GM12878 (cell line): ENCODE measurements at regions not wholly inside any gene's neighbourhood (a gene's known extent, or its start where the extent isn't known, plus 50 kb on each side); places are given as distances from the start of the nearest gene placed in this dataset.

Experiments used
- ATAC-seq: fragments of 200-7000 bp; cut with Tn5 transposase; 3 replicates; pipeline ENCODE4 v1.9.1; 2020; ENCODE audit warnings: mild to moderate bottlenecking, moderate library complexity
- BruUV-seq: library from RNA; stranded (reverse); fragments of 400-500 nt; replicated peaks from 2 replicates; lab custom pipeline; 2021; lab: Mats Ljungman, UMichigan
- CTCF ChIA-PET: fragments of 300-600 bp; sonication (Branson Sonifier 250); formaldehyde crosslinking; extraction: SDS; loops from one replicate; lab custom pipeline; 2021; ENCODE audit warnings: inconsistent platforms; lab: Yijun Ruan, JAX
- POLR2A ChIA-PET: fragments of 350-600 bp; formaldehyde crosslinking; extraction: SDS; loops from one replicate; lab custom pipeline; 2021; ENCODE audit warnings: inconsistent platforms; lab: Charles Lee
- RAD21 ChIA-PET: fragments of 300-600 bp; sonication (Branson Sonifier 250); formaldehyde crosslinking; loops from one replicate; lab custom pipeline; 2023; ENCODE audit warnings: antibody characterized with exemption; ENCODE audit not compliant: unreplicated experiment; lab: Charles Lee
- SMC1A ChIA-PET: fragments of 300-600 bp; sonication (Branson Sonifier 250); formaldehyde crosslinking; loops from one replicate; lab custom pipeline; 2023; ENCODE audit not compliant: unreplicated experiment, uncharacterized antibody; lab: Charles Lee
- DNase-seq: peaks from one replicate; pipeline ENCODE4 v3.0.0-alpha.2; 2011; ENCODE audit warnings: low read depth, low spot score
- FAIRE-seq: peaks from 3 replicates; lab custom pipeline; 2011; peaks lifted over from hg19 to GRCh38; lab: Jason Lieb, UNC
- H2AFZ ChIP-seq: 2 replicates; pipeline ENCODE4 v1.6.0; 2011; ENCODE audit warnings: low read depth, low read length, control low read depth; ENCODE audit not compliant: control insufficient read depth
- H3K27ac ChIP-seq: 2 replicates; pipeline ENCODE4 v1.5.1; 2011; ENCODE audit warnings: control low read depth; ENCODE audit not compliant: control insufficient read depth, insufficient read depth
- H3K27me3 ChIP-seq, 2 experiments: replicated peaks in 1 of 2; 2 replicates each; pipeline versions ENCODE4 v1.6.0 to v1.6.1; 2011; ENCODE audit warnings: low read length in 1 of 2; ENCODE audit not compliant: control insufficient read depth in 2 of 2, insufficient read depth in 2 of 2
- H3K36me3 ChIP-seq, 2 experiments: 2 replicates each; pipeline ENCODE4 v1.5.1; 2011; ENCODE audit warnings: low read length in 1 of 2; ENCODE audit not compliant: control insufficient read depth in 2 of 2, insufficient read depth in 2 of 2
- H3K4me1 ChIP-seq: 2 replicates; pipeline ENCODE4 v1.6.1; 2011; ENCODE audit warnings: mild to moderate bottlenecking, low read length, moderate library complexity, mixed read lengths; ENCODE audit not compliant: control insufficient read depth, insufficient read depth
- H3K4me2 ChIP-seq: 2 replicates; pipeline ENCODE4 v1.6.0; 2011; ENCODE audit warnings: control low read depth; ENCODE audit not compliant: control insufficient read depth, insufficient read depth
- H3K4me3 ChIP-seq: fragments of 200-600 bp; sonication (generic); 2 replicates; pipeline ENCODE4 v1.5.1; 2016
- H3K79me2 ChIP-seq: 2 replicates; pipeline ENCODE4 v1.6.0; 2011; ENCODE audit warnings: low read length; ENCODE audit not compliant: control insufficient read depth, insufficient read depth
- H3K9ac ChIP-seq: 2 replicates; pipeline ENCODE4 v1.8.0; 2011; ENCODE audit warnings: low read length, control low read depth, mixed read lengths; ENCODE audit not compliant: control insufficient read depth, insufficient read depth
- H3K9me3 ChIP-seq: replicated peaks from 3 replicates; pipeline ENCODE4 v1.5.1; 2011; ENCODE audit warnings: mild to moderate bottlenecking, low read length; ENCODE audit not compliant: control insufficient read depth, insufficient read depth
- H4K20me1 ChIP-seq: 2 replicates; pipeline ENCODE4 v1.6.0; 2011; ENCODE audit not compliant: control insufficient read depth, insufficient read depth
- ATF7 ChIP-seq: fragments of 450-650 bp; IDR thresholded peaks from 2 replicates; pipeline ENCODE4 v1.6.1; 2016; ENCODE audit warnings: low read depth, mild to moderate bottlenecking
- BHLHE40 ChIP-seq, 2 experiments: fragments of 450-650 bp in 1 of 2; IDR thresholded peaks; 2 replicates each; pipeline ENCODE4 v1.6.1; 2011 to 2017; ENCODE audit warnings: low read depth in 2 of 2, borderline replicate concordance in 1 of 2, improper control_type of control experiment in 1 of 2, low read length in 1 of 2, mild to moderate bottlenecking in 1 of 2
- BMI1 ChIP-seq: fragments of 450-650 bp; IDR thresholded peaks from 2 replicates; pipeline ENCODE4 v1.6.1; 2016; ENCODE audit warnings: mild to moderate bottlenecking, moderate library complexity, borderline replicate concordance
- KAT2A ChIP-seq: conservative IDR thresholded peaks from 2 replicates; pipeline ENCODE4 v1.6.1; 2011; ENCODE audit warnings: low read depth, low read length; ENCODE audit not compliant: control insufficient read depth
- KDM1A ChIP-seq: fragments of 200-600 bp; sonication (generic); IDR thresholded peaks from 2 replicates; pipeline ENCODE4 v1.6.1; 2016; ENCODE audit warnings: borderline replicate concordance
- MEF2B ChIP-seq: fragments of 450-650 bp; IDR thresholded peaks from 2 replicates; pipeline ENCODE4 v1.6.1; 2018; ENCODE audit warnings: mild to moderate bottlenecking, moderate library complexity; ENCODE audit not compliant: partially characterized antibody, poor library complexity, severe bottlenecking
- MLLT1 ChIP-seq: fragments of 450-650 bp; IDR thresholded peaks from 2 replicates; pipeline ENCODE4 v1.6.1; 2016; ENCODE audit warnings: mild to moderate bottlenecking
- NKRF ChIP-seq: fragments of 450-650 bp; conservative IDR thresholded peaks from 2 replicates; pipeline ENCODE4 v1.6.1; 2017; ENCODE audit warnings: mild to moderate bottlenecking, moderate library complexity
- NR2C1 ChIP-seq: fragments of 450-650 bp; IDR thresholded peaks from 2 replicates; pipeline ENCODE4 v1.6.1; 2017; ENCODE audit warnings: antibody characterized with exemption, mild to moderate bottlenecking, moderate library complexity
- NR2C2 ChIP-seq: IDR thresholded peaks from 2 replicates; pipeline ENCODE4 v1.6.1; 2011; ENCODE audit warnings: borderline replicate concordance, low read depth; ENCODE audit not compliant: control insufficient read depth, insufficient read length
- NR2F1 ChIP-seq: fragments of 450-650 bp; conservative IDR thresholded peaks from 2 replicates; pipeline ENCODE4 v1.6.1; 2017; ENCODE audit warnings: mild to moderate bottlenecking
- PKNOX1 ChIP-seq: fragments of 450-650 bp; IDR thresholded peaks from 2 replicates; pipeline ENCODE4 v1.6.1; 2016; ENCODE audit warnings: mild to moderate bottlenecking
- POLR2AphosphoS2 ChIP-seq: IDR thresholded peaks from 2 replicates; pipeline ENCODE4 v1.6.1; 2011; ENCODE audit warnings: low read depth, mild to moderate bottlenecking, low read length, improper control_type of control experiment, moderate library complexity
- RFX5 ChIP-seq: IDR thresholded peaks from 2 replicates; pipeline ENCODE4 v1.6.1; 2011; ENCODE audit warnings: low read depth, low read length, improper control_type of control experiment
- SREBF2 ChIP-seq: IDR thresholded peaks from 2 replicates; pipeline ENCODE4 v1.6.1; 2012; ENCODE audit warnings: mild to moderate bottlenecking, low read length
- STAT1 ChIP-seq: fragments of 450-650 bp; conservative IDR thresholded peaks from 2 replicates; pipeline ENCODE4 v1.6.1; 2014; ENCODE audit warnings: antibody characterized with exemption, mild to moderate bottlenecking
- TARDBP ChIP-seq: IDR thresholded peaks from 2 replicates; pipeline ENCODE4 v1.6.1; 2016; ENCODE audit warnings: borderline replicate concordance
- WGBS: methylation state at CpG from one replicate; pipeline ENCODE4 v1.1.6; 2016; ENCODE audit warnings: low lambda C conversion rate; ENCODE audit not compliant: insufficient replicate concordance, insufficient coverage; ENCODE audit errors: missing lambda C conversion rate; 5-methylcytosine and 5-hydroxymethylcytosine counted together
- in situ Hi-C: fragments of 300-500 bp; cut with MboI; formaldehyde crosslinking; loops from 9 replicates; pipeline ENCODE4 v1.14.3; 2018; ENCODE audit warnings: mixed read lengths
- intact Hi-C: fragments of 100-400 bp; cut with micrococcal nuclease; formaldehyde crosslinking; loops from one replicate; pipeline ENCODE4 v1.14.2; 2022; ENCODE audit not compliant: unreplicated experiment

- DNase-seq, result no peak
- POLR2A ChIA-PET, result no interaction called here
- intact Hi-C loops, result loop anchor here (5.0 kb wide), 1 partner anchor 605 kb away; no protein-coding TSS in a partner anchor
- H3K9me3 ChIP-seq, result no peaks in the 10 kb centered on the region
- no TSS peak for BruUV-seq
- RAD21 ChIA-PET, result interaction anchor here (0.9 to 1.9 kb wide), 4 partner anchors 389 to 1219 kb away, joined by 3 to 5 read pairs (median 3); no protein-coding TSS in a partner anchor
- H3K4me2 ChIP-seq, result no peak overlapping the region
- no peak for FAIRE-seq
- SMC1A ChIA-PET, result interaction anchor here (0.6 to 2.2 kb wide), 6 partner anchors 9 to 606 kb away, joined by 3 to 18 read pairs (median 10); no protein-coding TSS in a partner anchor
- H3K4me3 ChIP-seq, result no peak overlapping the region
- CTCF ChIA-PET, result interaction anchor here (1.2 to 3.2 kb wide), 11 partner anchors 9 to 605 kb away, joined by 4 to 27 read pairs (median 15); no protein-coding TSS in a partner anchor
- H3K27me3 ChIP-seq, result no peaks in the 10 kb centered on the region; a peak in 1 of 4 replicates
- ATAC-seq, result no peak
- H3K27ac ChIP-seq, result no peak overlapping the region
- in situ Hi-C loops, result no loop called here
- H3K4me1 ChIP-seq, result no peaks in the 10 kb centered on the region
- no peaks in the 10 kb centered on the region for H4K20me1 ChIP-seq
- WGBS, result 42% methylated on average over 6 of the region's 6 CpGs
- no peak overlapping the region for H3K9ac ChIP-seq
- H3K79me2 ChIP-seq, result no peaks in the 10 kb centered on the region
- no peak overlapping the region for H2AFZ ChIP-seq
- H3K36me3 ChIP-seq, result no peaks in the 10 kb centered on the region
- no peak for TF ChIP-seq NR2C1
- TF ChIP-seq NKRF, result no peak
- no peak for TF ChIP-seq ATF7
- TF ChIP-seq SREBF2, result no peak
- no peak for TF ChIP-seq KDM1A
- no peak for TF ChIP-seq POLR2AphosphoS2
- TF ChIP-seq RFX5, result no peak
- no peak for TF ChIP-seq PKNOX1
- no peak for TF ChIP-seq KAT2A
- TF ChIP-seq TARDBP, result no peak
- TF ChIP-seq BHLHE40 (IDR thresholded peaks at IDR 0.05; ENCODE audit: borderline replicate concordance in 1 of 2, low read depth in 2 of 2, low read length in 1 of 2), result no peak
- TF ChIP-seq STAT1, result no peak
- no peak for TF ChIP-seq BMI1
- TF ChIP-seq NR2C2, result no peak
- no peak for TF ChIP-seq MEF2B
- TF ChIP-seq MLLT1, result no peak
- TF ChIP-seq NR2F1, result no peak
Observed at GRCh38 chrX:46407036-46407752, 138.0 kb downstream of the ZNF674 start.
